PC-9 (cell line): ENCODE measurements at regions not wholly inside any gene's neighbourhood (a gene's known extent, or its start where the extent isn't known, plus 50 kb on each side); places are given as distances from the start of the nearest gene placed in this dataset.
A peak's percentile ranks its signal among the peaks of the same experiment; 100 is the strongest.

Experiments
- BruUV-seq: library from RNA; stranded (reverse); fragments of 400-500 nt; replicated peaks from 2 replicates; lab custom pipeline; 2021; lab: Mats Ljungman, UMichigan
- CTCF ChIA-PET: fragments of 300-600 bp; sonication (Branson Sonifier 250); formaldehyde crosslinking; loops from one replicate; lab custom pipeline; 2022; ENCODE audit warnings: antibody characterized with exemption; lab: Charles Lee
- POLR2A ChIA-PET: fragments of 300-600 bp; sonication (Branson Sonifier 250); formaldehyde crosslinking; loops from one replicate; lab custom pipeline; 2022; ENCODE audit warnings: antibody characterized with exemption; ENCODE audit not compliant: unreplicated experiment; lab: Charles Lee
- DNase-seq, 2 experiments: peaks; one replicate each; pipeline versions ENCODE4 v3.0.0 to v3.0.0-alpha.2; 2015 to 2022; ENCODE audit warnings: mixed read lengths in 1 of 2
- H2AFZ ChIP-seq: fragments of 200-600 bp; sonication (generic); 2 replicates; pipeline ENCODE4 v1.8.1; 2017; ENCODE audit warnings: antibody characterized with exemption
- H3F3A ChIP-seq: fragments of 200-600 bp; sonication (generic); 2 replicates; pipeline ENCODE4 v1.8.1; 2017; ENCODE audit warnings: antibody characterized with exemption, mild to moderate bottlenecking, low read depth; ENCODE audit not compliant: insufficient read depth
- H3K27ac ChIP-seq: fragments of 200-600 bp; sonication (generic); 2 replicates; pipeline ENCODE4 v1.6.1; 2016; ENCODE audit warnings: mixed run types
- H3K27me3 ChIP-seq: fragments of 200-600 bp; sonication (generic); 2 replicates; pipeline ENCODE4 v1.6.1; 2016; ENCODE audit warnings: low read depth, mixed run types; ENCODE audit not compliant: insufficient read depth
- H3K36me3 ChIP-seq: fragments of 200-600 bp; sonication (generic); 2 replicates; pipeline ENCODE4 v1.6.1; 2016; ENCODE audit warnings: low read depth, mixed run types
- H3K4me1 ChIP-seq: fragments of 200-600 bp; sonication (generic); replicated peaks from 2 replicates; pipeline ENCODE4 v1.6.1; 2016; ENCODE audit warnings: mixed run types; ENCODE audit not compliant: insufficient read depth
- H3K4me2 ChIP-seq: fragments of 200-600 bp; sonication (generic); 2 replicates; pipeline ENCODE4 v1.6.1; 2017; ENCODE audit warnings: mixed run types
- H3K4me3 ChIP-seq: fragments of 200-600 bp; sonication (generic); 2 replicates; pipeline ENCODE4 v1.6.1; 2016; ENCODE audit warnings: mixed run types
- H3K79me2 ChIP-seq: fragments of 200-600 bp; sonication (generic); 2 replicates; pipeline ENCODE4 v1.6.1; 2017; ENCODE audit warnings: low read depth, mixed run types
- H3K9me2 ChIP-seq: fragments of 200-600 bp; sonication (generic); 2 replicates; pipeline ENCODE4 v1.8.1; 2017; ENCODE audit warnings: mild to moderate bottlenecking; ENCODE audit not compliant: insufficient read depth
- H3K9me3 ChIP-seq: fragments of 200-600 bp; sonication (generic); 2 replicates; pipeline ENCODE4 v1.8.1; 2016; ENCODE audit warnings: low read depth; ENCODE audit not compliant: insufficient read depth
- H4K20me1 ChIP-seq: fragments of 200-600 bp; sonication (generic); 2 replicates; pipeline ENCODE4 v1.8.1; 2017; ENCODE audit not compliant: insufficient read depth
- CTCF ChIP-seq: fragments of 200-600 bp; sonication (generic); conservative IDR thresholded peaks from 2 replicates; pipeline ENCODE4 v1.6.1; 2017; ENCODE audit warnings: mixed run types, antibody characterized with exemption, mild to moderate bottlenecking, moderate library complexity
- EZH2 ChIP-seq: fragments of 200-600 bp; sonication (generic); IDR thresholded peaks from 2 replicates; pipeline ENCODE4 v1.8.0; 2017; ENCODE audit warnings: antibody characterized with exemption, low read depth
- intact Hi-C: fragments of 100-400 bp; cut with micrococcal nuclease; formaldehyde crosslinking; loops from one replicate; pipeline ENCODE4 v1.10.0; 2022; ENCODE audit not compliant: unreplicated experiment

- TF ChIP-seq EZH2 (no peak), CTCF (no peak)
- H3K27ac ChIP-seq = no peak overlapping the region
- no peaks in the 10 kb centered on the region for H4K20me1 ChIP-seq
- no peaks in the 10 kb centered on the region for H3K9me2 ChIP-seq
- intact Hi-C loops = loop anchor here (10.0 kb wide), 1 partner anchor 1166 kb away; no protein-coding TSS in a partner anchor
- no peak for DNase-seq
- H3K4me1 ChIP-seq = no peaks in the 10 kb centered on the region
- no peak overlapping the region for H3K4me2 ChIP-seq
- H3K36me3 ChIP-seq = no peaks in the 10 kb centered on the region
- no TSS peak for BruUV-seq
- no peak overlapping the region for H3K4me3 ChIP-seq
- no peaks in the 10 kb centered on the region for H3K9me3 ChIP-seq
- no peaks in the 10 kb centered on the region for H3K27me3 ChIP-seq
- CTCF ChIA-PET = no interaction called here
- POLR2A ChIA-PET = no interaction called here
- no peaks in the 10 kb centered on the region for H3K79me2 ChIP-seq
- no peaks in the 10 kb centered on the region for H3F3A ChIP-seq
- no peak overlapping the region for H2AFZ ChIP-seq
Observed at GRCh38 chr18:72100465-72101004, 443.6 kb downstream of the CBLN2 start.

- no TSS peak for BruUV-seq
- no peak for DNase-seq
- H3K9me2 ChIP-seq = no peaks in the 10 kb centered on the region
- H3F3A ChIP-seq = no peaks in the 10 kb centered on the region
- no peaks in the 10 kb centered on the region for H3K79me2 ChIP-seq
- no peak overlapping the region for H2AFZ ChIP-seq
- POLR2A ChIA-PET = interaction anchor here (0.6 kb wide), 1 partner anchor 1498 kb away, joined by 5 read pairs; no protein-coding TSS in a partner anchor
- no peak overlapping the region for H3K4me2 ChIP-seq
- H3K4me3 ChIP-seq = no peak overlapping the region
- no peaks in the 10 kb centered on the region for H3K9me3 ChIP-seq
- CTCF ChIA-PET = no interaction called here
- no peaks in the 10 kb centered on the region for H3K36me3 ChIP-seq
- intact Hi-C loops = no loop called here
- H4K20me1 ChIP-seq = no peaks in the 10 kb centered on the region
- no peak for TF ChIP-seq CTCF
- TF ChIP-seq EZH2 = no peak
- H3K27me3 ChIP-seq = no peaks in the 10 kb centered on the region
- H3K27ac ChIP-seq = no peak overlapping the region
- no peaks in the 10 kb centered on the region for H3K4me1 ChIP-seq
Observed at GRCh38 chr18:72091369-72091768, 452.8 kb downstream of the CBLN2 start.

- Histone ChIP-seq H3K9me2 (no peaks in the 10 kb centered on the region), H2AFZ (no peak overlapping the region), H3F3A (no peaks in the 10 kb centered on the region), H4K20me1 (no peaks in the 10 kb centered on the region), H3K27me3 (no peaks in the 10 kb centered on the region), H3K36me3 (no peaks in the 10 kb centered on the region), H3K4me1 (no peaks in the 10 kb centered on the region), H3K4me2 (no peak overlapping the region), H3K4me3 (no peak overlapping the region), H3K27ac (no peak overlapping the region), H3K9me3 (no peaks in the 10 kb centered on the region), H3K79me2 (no peaks in the 10 kb centered on the region)
- POLR2A ChIA-PET = no interaction called here
- intact Hi-C loops = loop anchor here (5.0 kb wide), 1 partner anchor 1307 kb away; no protein-coding TSS in a partner anchor
- DNase-seq = no peak
- CTCF ChIA-PET = interaction anchor here (0.6 kb wide), 1 partner anchor 1160 kb away, joined by 4 read pairs; no protein-coding TSS in a partner anchor
- no peak for TF ChIP-seq EZH2
- no TSS peak for BruUV-seq
Observed at GRCh38 chr18:72089432-72089831, 454.7 kb downstream of the CBLN2 start.

GRCh38 chr18:72086421-72086820, 457.7 kb downstream of the CBLN2 start:
- BruUV-seq = no TSS peak
- intact Hi-C loops = loop anchor here (5.0 kb wide), 1 partner anchor 1304 kb away; no protein-coding TSS in a partner anchor
- POLR2A ChIA-PET = no interaction called here
- no peaks in the 10 kb centered on the region for H3K4me1 ChIP-seq
- H4K20me1 ChIP-seq = no peaks in the 10 kb centered on the region
- peak; percentile 63 for TF ChIP-seq CTCF
- TF ChIP-seq EZH2 = no peak
- H3K4me3 ChIP-seq = no peak overlapping the region
- no peak overlapping the region for H3K27ac ChIP-seq
- CTCF ChIA-PET = no interaction called here
- DNase-seq = peak in 1 of 2 experiments; percentile 37
- no peak overlapping the region for H2AFZ ChIP-seq
- H3K4me2 ChIP-seq = 0 out of 2 replicates have a peak overlapping the region, but pooled peaks have one; percentile 16
- no peaks in the 10 kb centered on the region for H3K9me2 ChIP-seq
- no peaks in the 10 kb centered on the region for H3F3A ChIP-seq
- no peaks in the 10 kb centered on the region for H3K36me3 ChIP-seq
- H3K79me2 ChIP-seq = no peaks in the 10 kb centered on the region
- no peaks in the 10 kb centered on the region for H3K27me3 ChIP-seq
- no peaks in the 10 kb centered on the region for H3K9me3 ChIP-seq
